Hepatocyte (in vitro differentiated cells): ENCODE measurements at regions not wholly inside any gene's neighbourhood (a gene's known extent, or its start where the extent isn't known, plus 50 kb on each side); places are given as distances from the start of the nearest gene placed in this dataset.

Experiments used
- DNase-seq: peaks from one replicate; pipeline ENCODE4 v3.0.0-alpha.2; 2016; ENCODE audit warnings: low spot score
- H2AFZ ChIP-seq: fragments of 200-600 bp; sonication (generic); 2 replicates; pipeline ENCODE4 v1.6.0; 2016; ENCODE audit warnings: antibody characterized with exemption, mild to moderate bottlenecking
- H3K27ac ChIP-seq: fragments of 200-600 bp; sonication (generic); 2 replicates; pipeline ENCODE4 v1.5.1; 2016; ENCODE audit warnings: mild to moderate bottlenecking
- H3K27me3 ChIP-seq: fragments of 200-600 bp; sonication (generic); 2 replicates; pipeline ENCODE4 v1.6.1; 2016
- H3K36me3 ChIP-seq: fragments of 200-600 bp; sonication (generic); replicated peaks from 2 replicates; pipeline ENCODE4 v1.5.1; 2016; ENCODE audit warnings: low read depth; ENCODE audit not compliant: insufficient read depth
- H3K4me1 ChIP-seq: fragments of 200-600 bp; sonication (generic); 2 replicates; pipeline ENCODE4 v1.5.1; 2016; ENCODE audit warnings: mild to moderate bottlenecking, moderate library complexity; ENCODE audit not compliant: insufficient read depth
- H3K4me2 ChIP-seq: fragments of 200-600 bp; sonication (generic); 2 replicates; pipeline ENCODE4 v1.6.0; 2016
- H3K4me3 ChIP-seq: fragments of 200-600 bp; sonication (generic); 2 replicates; pipeline ENCODE4 v1.5.1; 2016; ENCODE audit warnings: mild to moderate bottlenecking
- H3K79me2 ChIP-seq: fragments of 200-600 bp; sonication (generic); 2 replicates; pipeline ENCODE4 v1.6.0; 2017; ENCODE audit warnings: mild to moderate bottlenecking
- H3K9me2 ChIP-seq: fragments of 200-600 bp; sonication (generic); replicated peaks from 2 replicates; pipeline ENCODE4 v1.6.0; 2017; ENCODE audit warnings: mild to moderate bottlenecking; ENCODE audit not compliant: insufficient read depth
- H3K9me3 ChIP-seq: fragments of 200-600 bp; sonication (generic); 2 replicates; pipeline ENCODE4 v1.5.1; 2016; ENCODE audit warnings: low read depth, mild to moderate bottlenecking
- H4K20me1 ChIP-seq: fragments of 200-600 bp; sonication (generic); 2 replicates; pipeline ENCODE4 v1.6.0; 2016; ENCODE audit warnings: mild to moderate bottlenecking; ENCODE audit not compliant: insufficient read depth, poor library complexity, severe bottlenecking
- CTCF ChIP-seq: fragments of 200-600 bp; sonication (generic); IDR thresholded peaks from 2 replicates; pipeline ENCODE4 v1.5.1; 2016; ENCODE audit warnings: antibody characterized with exemption, mild to moderate bottlenecking; ENCODE audit not compliant: poor library complexity
- EZH2 ChIP-seq: fragments of 200-600 bp; sonication (generic); IDR thresholded peaks from 2 replicates; pipeline ENCODE4 v1.6.1; 2016; ENCODE audit warnings: antibody characterized with exemption, mild to moderate bottlenecking, borderline replicate concordance
- EZH2phosphoT487 ChIP-seq: fragments of 200-600 bp; sonication (generic); IDR thresholded peaks from one replicate; pipeline ENCODE4 v1.6.1; 2018; ENCODE audit warnings: antibody characterized with exemption, mild to moderate bottlenecking, low read depth, moderate library complexity; ENCODE audit not compliant: unreplicated experiment, severe bottlenecking
- WGBS: methylation state at CpG from one replicate; pipeline ENCODE4 v1.1.6; 2016; ENCODE audit warnings: low lambda C conversion rate; ENCODE audit errors: missing lambda C conversion rate; 5-methylcytosine and 5-hydroxymethylcytosine counted together

- H3K4me2 ChIP-seq, result no peak overlapping the region
- TF ChIP-seq EZH2, result no peak
- no peak overlapping the region for H3K4me3 ChIP-seq
- no peaks in the 10 kb centered on the region for H4K20me1 ChIP-seq
- no peak overlapping the region for H3K27ac ChIP-seq
- H3K9me3 ChIP-seq, result no peaks in the 10 kb centered on the region
- H3K9me2 ChIP-seq, result no peaks in the 10 kb centered on the region
- H3K27me3 ChIP-seq, result no peaks in the 10 kb centered on the region
- DNase-seq, result no peak
- no peaks in the 10 kb centered on the region for H3K36me3 ChIP-seq
- WGBS, result 86% methylated on average over 1 of the region's 1 CpG
- no peaks in the 10 kb centered on the region for H3K79me2 ChIP-seq
- no peak overlapping the region for H2AFZ ChIP-seq
- no peaks in the 10 kb centered on the region for H3K4me1 ChIP-seq
Observed at GRCh38 chr12:39028382-39028781, 123.0 kb upstream of the CPNE8 start.

GRCh38 chr12:39012870-39013269 is 107.5 kb upstream of the CPNE8 start:
- 83% methylated on average over 1 of the region's 1 CpG for WGBS
- Histone ChIP-seq H4K20me1 (no peaks in the 10 kb centered on the region), H3K36me3 (no peaks in the 10 kb centered on the region), H2AFZ (no peak overlapping the region), H3K4me1 (no peaks in the 10 kb centered on the region), H3K27ac (no peak overlapping the region), H3K4me2 (no peak overlapping the region), H3K9me3 (no peaks in the 10 kb centered on the region), H3K79me2 (no peaks in the 10 kb centered on the region), H3K9me2 (no peaks in the 10 kb centered on the region), H3K27me3 (no peaks in the 10 kb centered on the region), H3K4me3 (no peak overlapping the region)
- no peak for DNase-seq
- TF ChIP-seq EZH2phosphoT487 (no peak), CTCF (no peak), EZH2 (no peak)

GRCh38 chr12:39011166-39011565 is 105.8 kb upstream of the CPNE8 start:
- Histone ChIP-seq H3K4me1 (no peaks in the 10 kb centered on the region), H3K27me3 (no peaks in the 10 kb centered on the region), H4K20me1 (no peaks in the 10 kb centered on the region), H3K36me3 (no peaks in the 10 kb centered on the region), H3K4me2 (no peak overlapping the region), H2AFZ (no peak overlapping the region), H3K9me3 (no peaks in the 10 kb centered on the region), H3K9me2 (no peaks in the 10 kb centered on the region), H3K4me3 (no peak overlapping the region), H3K79me2 (no peaks in the 10 kb centered on the region), H3K27ac (no peak overlapping the region)
- no peak for DNase-seq
- 57% methylated on average over 2 of the region's 2 CpGs for WGBS
- TF ChIP-seq EZH2 (no peak), CTCF (no peak), EZH2phosphoT487 (no peak)

- H3K27me3 ChIP-seq, result no peaks in the 10 kb centered on the region
- no peaks in the 10 kb centered on the region for H3K9me3 ChIP-seq
- WGBS, result 71% methylated on average over 1 of the region's 1 CpG
- no peaks in the 10 kb centered on the region for H3K4me1 ChIP-seq
- H2AFZ ChIP-seq, result no peak overlapping the region
- H3K36me3 ChIP-seq, result no peaks in the 10 kb centered on the region
- no peaks in the 10 kb centered on the region for H4K20me1 ChIP-seq
- no peak for TF ChIP-seq CTCF
- no peak for TF ChIP-seq EZH2phosphoT487
- TF ChIP-seq EZH2, result no peak
- H3K4me2 ChIP-seq, result no peak overlapping the region
- H3K4me3 ChIP-seq, result no peak overlapping the region
- H3K27ac ChIP-seq, result no peak overlapping the region
- H3K79me2 ChIP-seq, result no peaks in the 10 kb centered on the region
- DNase-seq, result no peak
- no peaks in the 10 kb centered on the region for H3K9me2 ChIP-seq
Observed at GRCh38 chr12:39010406-39010805, 105.0 kb upstream of the CPNE8 start.
